ENCODE measurements at regions not wholly inside any gene's neighbourhood (a gene's known extent, or its start where the extent isn't known, plus 50 kb on each side); places are given as distances from the start of the nearest gene placed in this dataset.
"Not testable (repeated sequence)": the region's sequence is repeated elsewhere in the genome, so short reads cannot be mapped to it uniquely, and the experiment has no call there.

DNA sequence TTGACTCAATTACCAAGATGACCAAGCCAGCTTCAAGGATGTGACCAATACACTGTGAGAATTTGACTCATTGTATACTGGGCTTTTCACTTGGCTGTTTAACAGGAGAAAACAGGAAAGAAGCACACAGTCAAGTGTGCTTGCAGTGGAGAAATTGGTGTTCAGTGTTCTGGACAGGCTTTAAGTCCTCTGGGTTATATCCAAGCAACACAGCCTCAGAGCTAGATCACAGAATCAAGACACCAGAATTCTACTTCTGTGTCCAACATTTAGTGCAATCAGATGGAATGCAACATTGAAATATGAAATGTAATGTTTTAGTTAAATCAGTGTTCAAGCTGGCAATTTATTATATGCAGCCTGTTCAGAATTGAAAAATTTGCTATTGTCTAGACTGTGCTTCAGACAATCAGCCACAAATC is 694.4 kb downstream of the LTN1 start:
- DNase-seq (ENCODE audit: low read depth), result no peak
- no peak overlapping the region for H3K4me3 ChIP-seq (ENCODE audit: low read depth, low read length)
- TF ChIP-seq, protein P1, sequence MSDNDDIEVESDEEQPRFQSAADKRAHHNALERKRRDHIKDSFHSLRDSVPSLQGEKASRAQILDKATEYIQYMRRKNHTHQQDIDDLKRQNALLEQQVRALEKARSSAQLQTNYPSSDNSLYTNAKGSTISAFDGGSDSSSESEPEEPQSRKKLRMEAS (IDR thresholded peaks at IDR 0.05; ENCODE audit: low read depth, low read length), result no peak
- TF ChIP-seq, protein P2, sequence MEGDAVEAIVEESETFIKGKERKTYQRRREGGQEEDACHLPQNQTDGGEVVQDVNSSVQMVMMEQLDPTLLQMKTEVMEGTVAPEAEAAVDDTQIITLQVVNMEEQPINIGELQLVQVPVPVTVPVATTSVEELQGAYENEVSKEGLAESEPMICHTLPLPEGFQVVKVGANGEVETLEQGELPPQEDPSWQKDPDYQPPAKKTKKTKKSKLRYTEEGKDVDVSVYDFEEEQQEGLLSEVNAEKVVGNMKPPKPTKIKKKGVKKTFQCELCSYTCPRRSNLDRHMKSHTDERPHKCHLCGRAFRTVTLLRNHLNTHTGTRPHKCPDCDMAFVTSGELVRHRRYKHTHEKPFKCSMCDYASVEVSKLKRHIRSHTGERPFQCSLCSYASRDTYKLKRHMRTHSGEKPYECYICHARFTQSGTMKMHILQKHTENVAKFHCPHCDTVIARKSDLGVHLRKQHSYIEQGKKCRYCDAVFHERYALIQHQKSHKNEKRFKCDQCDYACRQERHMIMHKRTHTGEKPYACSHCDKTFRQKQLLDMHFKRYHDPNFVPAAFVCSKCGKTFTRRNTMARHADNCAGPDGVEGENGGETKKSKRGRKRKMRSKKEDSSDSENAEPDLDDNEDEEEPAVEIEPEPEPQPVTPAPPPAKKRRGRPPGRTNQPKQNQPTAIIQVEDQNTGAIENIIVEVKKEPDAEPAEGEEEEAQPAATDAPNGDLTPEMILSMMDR (IDR thresholded peaks at IDR 0.05; ENCODE audit: low read depth, low read length), result no peak
- TF ChIP-seq POLR2A (IDR thresholded peaks at IDR 0.05; ENCODE audit: extremely low read depth, insufficient read length), result no peak
- TF ChIP-seq MYC (IDR thresholded peaks at IDR 0.05; ENCODE audit: low read depth, low read length), result no peak

DNA sequence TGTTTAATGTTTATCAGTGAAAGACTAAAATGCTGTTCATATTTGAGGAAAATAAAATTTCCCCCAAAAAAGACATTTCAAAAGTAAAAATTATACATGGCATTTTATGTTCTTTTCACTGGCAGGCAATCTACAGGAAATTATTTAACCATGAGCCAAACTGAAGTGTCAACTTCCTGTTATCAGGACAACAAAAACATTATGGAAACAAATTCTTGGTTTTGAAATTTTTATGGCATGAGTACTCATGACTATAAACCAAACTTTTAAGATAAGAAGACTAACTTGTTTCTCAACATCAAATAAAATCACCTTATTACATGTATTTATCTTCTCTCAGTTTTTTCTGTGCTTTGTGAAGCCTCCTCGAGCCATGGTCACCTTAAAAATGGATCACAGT is 698.6 kb downstream of the LTN1 start:
- no peak for DNase-seq (ENCODE audit: low read depth)
- TF ChIP-seq, protein P2 (IDR thresholded peaks at IDR 0.05; ENCODE audit: low read depth, low read length), result no peak
- TF ChIP-seq MYC (IDR thresholded peaks at IDR 0.05; ENCODE audit: low read depth, low read length), result no peak
- no peak for TF ChIP-seq POLR2A (IDR thresholded peaks at IDR 0.05; ENCODE audit: extremely low read depth, insufficient read length)
- no peak overlapping the region for H3K4me3 ChIP-seq (ENCODE audit: low read depth, low read length)

DNA sequence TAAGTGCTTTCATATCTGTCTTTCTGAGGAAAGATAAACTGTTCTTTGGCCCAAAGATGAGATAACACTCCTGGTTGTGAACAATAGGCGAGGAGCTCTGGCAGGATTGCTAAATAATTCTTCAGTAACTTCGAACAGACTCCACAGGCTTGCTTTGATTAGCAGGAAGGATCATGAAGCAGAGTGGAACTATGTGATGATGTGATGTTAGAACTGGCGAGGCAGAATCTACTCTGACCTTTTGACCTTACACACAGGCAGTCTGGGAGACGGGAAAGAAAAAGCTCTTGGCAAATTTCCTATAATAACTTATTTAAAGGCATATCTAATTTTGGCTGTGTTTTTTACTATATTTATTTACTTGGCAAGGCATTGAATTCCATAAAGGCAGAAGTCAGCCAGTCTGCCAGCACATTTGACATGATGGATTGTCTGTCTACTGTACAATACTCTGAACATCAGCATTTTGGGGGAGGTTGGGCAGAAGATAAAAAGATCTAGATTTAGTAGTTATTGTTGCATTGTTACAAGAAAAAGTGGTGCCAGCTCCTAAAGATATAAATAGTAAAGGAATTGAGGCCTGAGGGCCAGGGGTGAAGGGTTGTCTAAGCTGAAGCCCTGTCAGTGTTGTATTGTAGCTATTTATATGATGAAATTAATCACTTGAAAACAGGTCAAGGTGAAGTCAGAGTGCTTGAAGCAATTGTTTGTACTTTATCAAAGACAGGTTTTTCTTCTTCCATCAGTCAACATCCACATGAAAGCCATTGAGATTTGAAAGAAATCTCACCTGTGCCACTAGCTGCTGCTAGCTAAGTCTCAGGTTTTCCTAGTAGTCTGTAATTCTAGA is 708.8 kb downstream of the LTN1 start:
- TF ChIP-seq, protein P2 (IDR thresholded peaks at IDR 0.05; ENCODE audit: low read depth, low read length), result no peak
- TF ChIP-seq, protein P1 (IDR thresholded peaks at IDR 0.05; ENCODE audit: low read depth, low read length), result no peak
- no peak for TF ChIP-seq POLR2A (IDR thresholded peaks at IDR 0.05; ENCODE audit: extremely low read depth, insufficient read length)
- no peak for TF ChIP-seq MYC (IDR thresholded peaks at IDR 0.05; ENCODE audit: low read depth, low read length)
- DNase-seq (ENCODE audit: low read depth), result no peak

DNA sequence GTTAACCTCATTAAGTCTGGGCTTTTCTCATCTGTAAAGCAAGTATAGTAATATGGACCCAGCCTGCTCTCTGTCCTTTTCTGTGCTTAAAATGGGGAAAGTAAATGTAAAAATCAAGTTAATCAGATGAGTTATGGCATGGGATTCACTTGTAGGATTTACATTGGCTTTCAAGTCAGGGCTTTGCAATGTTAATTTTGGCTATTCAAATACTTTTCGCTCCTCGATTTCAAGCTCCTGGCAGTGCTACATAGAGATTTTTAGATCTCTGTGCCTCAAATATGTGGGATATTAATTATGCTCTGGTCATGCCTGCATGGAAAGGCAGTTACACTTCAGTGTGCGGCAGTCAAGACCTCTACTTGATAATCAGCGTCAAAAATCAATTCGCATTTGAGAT is 709.8 kb downstream of the LTN1 start:
- TF ChIP-seq, protein P2 (IDR thresholded peaks at IDR 0.05; ENCODE audit: low read depth, low read length), result no peak
- no peak for TF ChIP-seq POLR2A (IDR thresholded peaks at IDR 0.05; ENCODE audit: extremely low read depth, insufficient read length)
- TF ChIP-seq, protein P1 (IDR thresholded peaks at IDR 0.05; ENCODE audit: low read depth, low read length), result no peak
- TF ChIP-seq MYC (IDR thresholded peaks at IDR 0.05; ENCODE audit: low read depth, low read length), result no peak

More for the DNA sequence above, 708.8 kb downstream of the LTN1 start:
- no peak overlapping the region for H3K4me3 ChIP-seq (ENCODE audit: low read depth, low read length)

DNA sequence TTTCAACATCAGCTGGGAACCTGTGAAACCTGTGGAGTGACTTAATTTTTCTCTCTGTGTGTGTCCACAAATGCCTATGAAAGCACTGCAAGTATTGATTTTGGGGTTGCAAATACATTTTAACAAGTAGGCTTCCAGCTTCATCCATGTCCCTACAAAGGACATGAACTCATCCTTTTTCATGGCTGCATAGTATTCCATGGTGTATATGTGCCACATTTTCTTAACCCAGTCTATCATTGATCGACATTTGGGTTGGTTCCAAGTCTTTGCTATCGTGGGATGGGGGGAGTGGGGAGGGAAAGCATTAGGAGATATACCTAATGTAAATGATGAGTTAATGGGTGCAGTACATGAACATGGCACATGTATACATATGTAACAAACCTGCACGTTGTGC is 711.3 kb downstream of the LTN1 start:
- not testable (repeated sequence) for DNase-seq (ENCODE audit: low read depth); H3K4me3 ChIP-seq (ENCODE audit: low read depth, low read length)

More for the DNA sequence above, 709.8 kb downstream of the LTN1 start:
- DNase-seq (ENCODE audit: low read depth), result no peak
- no peak overlapping the region for H3K4me3 ChIP-seq (ENCODE audit: low read depth, low read length)

DNA sequence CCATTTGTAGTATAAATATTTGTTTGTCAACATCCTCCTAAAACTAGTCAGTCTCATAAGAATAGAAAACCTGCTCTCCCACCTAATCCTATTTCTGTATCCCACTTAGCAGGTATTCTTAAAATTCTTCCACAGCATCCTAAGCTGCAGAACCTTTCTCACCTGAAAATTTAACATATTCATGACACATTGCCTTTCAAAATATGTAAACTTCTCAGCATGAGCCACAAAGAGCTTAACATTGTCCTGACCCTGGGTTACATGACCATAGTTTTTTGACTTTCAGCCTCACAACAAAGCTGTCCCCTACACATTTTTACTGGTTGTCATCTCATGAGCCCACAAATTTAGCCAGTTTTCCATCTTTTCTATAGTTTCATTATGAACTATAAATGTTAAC is 712.1 kb downstream of the LTN1 start:
- no peak for DNase-seq (ENCODE audit: low read depth)

More for the DNA sequence above, 712.1 kb downstream of the LTN1 start:
- no peak for TF ChIP-seq MYC (IDR thresholded peaks at IDR 0.05; ENCODE audit: low read depth, low read length)
- no peak for TF ChIP-seq POLR2A (IDR thresholded peaks at IDR 0.05; ENCODE audit: extremely low read depth, insufficient read length)
- TF ChIP-seq, protein P2 (IDR thresholded peaks at IDR 0.05; ENCODE audit: low read depth, low read length), result no peak
- TF ChIP-seq, protein P1 (IDR thresholded peaks at IDR 0.05; ENCODE audit: low read depth, low read length), result no peak
- H3K4me3 ChIP-seq (ENCODE audit: low read depth, low read length), result no peak overlapping the region

Data from NB4 (cell line).